Keratinocyte (primary cell): ENCODE measurements at regions not wholly inside any gene's neighbourhood (a gene's known extent, or its start where the extent isn't known, plus 50 kb on each side); places are given as distances from the start of the nearest gene placed in this dataset.

Source experiments
- DNase-seq: peaks from one replicate; pipeline ENCODE4 v3.0.0-alpha.2; 2011; ENCODE audit warnings: low read depth, missing footprints, low spot score
- FAIRE-seq: peaks from 2 replicates; lab custom pipeline; 2011; peaks lifted over from hg19 to GRCh38; lab: Jason Lieb, UNC
- H2AFZ ChIP-seq: 2 replicates; pipeline ENCODE4 v1.6.0; 2012; ENCODE audit warnings: low read length, control low read depth, inconsistent platforms; ENCODE audit not compliant: control insufficient read depth
- H3K27ac ChIP-seq: 2 replicates; pipeline ENCODE4 v1.5.1; 2011; ENCODE audit warnings: low read length; ENCODE audit not compliant: control insufficient read depth, insufficient read depth
- H3K27me3 ChIP-seq: 3 replicates; pipeline ENCODE4 v1.6.0; 2011; ENCODE audit warnings: low read length; ENCODE audit not compliant: control insufficient read depth, insufficient read depth; ENCODE audit errors: extremely low read depth
- H3K36me3 ChIP-seq, 2 experiments: 2 replicates in 1 of 2; 3 replicates in 1 of 2; pipeline ENCODE4 v1.5.1; 2011; ENCODE audit warnings: low read length in 2 of 2, mild to moderate bottlenecking in 1 of 2; ENCODE audit not compliant: control insufficient read depth in 2 of 2, insufficient read depth in 2 of 2; ENCODE audit errors: extremely low read depth in 1 of 2
- H3K4me1 ChIP-seq: 3 replicates; pipeline ENCODE4 v1.5.1; 2011; ENCODE audit warnings: low read length; ENCODE audit not compliant: control insufficient read depth, insufficient read depth; ENCODE audit errors: extremely low read depth
- H3K4me2 ChIP-seq: 3 replicates; pipeline ENCODE4 v1.6.0; 2011; ENCODE audit warnings: low read depth, low read length; ENCODE audit not compliant: control insufficient read depth, insufficient read depth; ENCODE audit errors: extremely low read depth
- H3K4me3 ChIP-seq, 3 experiments: fragments of 200-600 bp in 1 of 3; sonication (generic) in 1 of 3; 2 replicates in 2 of 3; 3 replicates in 1 of 3; pipeline ENCODE4 v1.5.1; 2011 to 2016; ENCODE audit warnings: low read length in 3 of 3, mild to moderate bottlenecking in 3 of 3, control low read depth in 2 of 3, inconsistent platforms in 1 of 3, low read depth in 1 of 3, mixed read lengths in 1 of 3, mixed run types in 1 of 3, moderate library complexity in 1 of 3; ENCODE audit not compliant: control insufficient read depth in 2 of 3, insufficient read depth in 2 of 3; ENCODE audit errors: extremely low read depth in 1 of 3
- H3K79me2 ChIP-seq: 2 replicates; pipeline ENCODE4 v1.6.0; 2012; ENCODE audit warnings: low read length; ENCODE audit not compliant: control insufficient read depth, insufficient read depth
- H3K9ac ChIP-seq: 3 replicates; pipeline ENCODE4 v1.6.0; 2011; ENCODE audit warnings: low read length; ENCODE audit not compliant: control insufficient read depth, insufficient read depth; ENCODE audit errors: extremely low read depth
- H3K9me1 ChIP-seq: 3 replicates; pipeline ENCODE4 v1.6.0; 2011; ENCODE audit warnings: low read length; ENCODE audit not compliant: control insufficient read depth, insufficient read depth; ENCODE audit errors: extremely low read depth
- H3K9me3 ChIP-seq: 2 replicates; pipeline ENCODE4 v1.5.1; 2012; ENCODE audit warnings: low read depth, low read length; ENCODE audit not compliant: control insufficient read depth
- H4K20me1 ChIP-seq: 3 replicates; pipeline ENCODE4 v1.6.0; 2011; ENCODE audit warnings: low read length; ENCODE audit not compliant: control insufficient read depth, insufficient read depth; ENCODE audit errors: extremely low read depth
- EZH2 ChIP-seq: IDR thresholded peaks from one replicate; pipeline ENCODE4 v1.6.1; 2012; ENCODE audit warnings: inconsistent platforms, mild to moderate bottlenecking, low read length, moderate library complexity
- dilution Hi-C: fragments of 300-500 bp; cut with MboI; formaldehyde crosslinking; loops from one replicate; pipeline ENCODE4 v1.7.0; 2020; ENCODE audit warnings: low sequenced_read_pairs; ENCODE audit not compliant: extremely low pct_ligation_motif_present
- TF ChIP-seq, protein P1 (sequence below), 3 experiments: IDR thresholded peaks in 1 of 3; conservative IDR thresholded peaks in 1 of 3; optimal IDR thresholded peaks in 1 of 3; 2 replicates in 2 of 3; 3 replicates in 1 of 3; pipeline versions ENCODE3 to v1.5.1; 2011; ENCODE audit warnings: low read length in 3 of 3, mild to moderate bottlenecking in 3 of 3, moderate library complexity in 2 of 3, control low read depth in 1 of 3, inconsistent platforms in 1 of 3; ENCODE audit not compliant: insufficient read depth in 2 of 3; ENCODE audit errors: extremely low read depth in 1 of 3

- TF ChIP-seq EZH2, result no peak
- TF ChIP-seq, protein P1, sequence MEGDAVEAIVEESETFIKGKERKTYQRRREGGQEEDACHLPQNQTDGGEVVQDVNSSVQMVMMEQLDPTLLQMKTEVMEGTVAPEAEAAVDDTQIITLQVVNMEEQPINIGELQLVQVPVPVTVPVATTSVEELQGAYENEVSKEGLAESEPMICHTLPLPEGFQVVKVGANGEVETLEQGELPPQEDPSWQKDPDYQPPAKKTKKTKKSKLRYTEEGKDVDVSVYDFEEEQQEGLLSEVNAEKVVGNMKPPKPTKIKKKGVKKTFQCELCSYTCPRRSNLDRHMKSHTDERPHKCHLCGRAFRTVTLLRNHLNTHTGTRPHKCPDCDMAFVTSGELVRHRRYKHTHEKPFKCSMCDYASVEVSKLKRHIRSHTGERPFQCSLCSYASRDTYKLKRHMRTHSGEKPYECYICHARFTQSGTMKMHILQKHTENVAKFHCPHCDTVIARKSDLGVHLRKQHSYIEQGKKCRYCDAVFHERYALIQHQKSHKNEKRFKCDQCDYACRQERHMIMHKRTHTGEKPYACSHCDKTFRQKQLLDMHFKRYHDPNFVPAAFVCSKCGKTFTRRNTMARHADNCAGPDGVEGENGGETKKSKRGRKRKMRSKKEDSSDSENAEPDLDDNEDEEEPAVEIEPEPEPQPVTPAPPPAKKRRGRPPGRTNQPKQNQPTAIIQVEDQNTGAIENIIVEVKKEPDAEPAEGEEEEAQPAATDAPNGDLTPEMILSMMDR (optimal IDR thresholded peaks at IDR 0.05 in 1 of 3, IDR thresholded peaks at IDR 0.05 in 1 of 3, conservative IDR thresholded peaks at IDR 0.05 in 1 of 3; ENCODE audit: extremely low read depth in 1 of 3, insufficient read depth in 2 of 3, low read length in 3 of 3), result no peak
- FAIRE-seq (no peak), DNase-seq (no peak)
- Histone ChIP-seq H2AFZ (no peak overlapping the region), H3K4me1 (no peaks in the 10 kb centered on the region), H3K4me3 (no peak overlapping the region), H3K9ac (no peak overlapping the region), H3K79me2 (no peaks in the 10 kb centered on the region), H3K4me2 (no peak overlapping the region), H3K36me3 (no peaks in the 10 kb centered on the region), H3K27ac (no peak overlapping the region), H3K27me3 (peaks cover 6% of the 10 kb centered on the region), H3K9me3 (no peaks in the 10 kb centered on the region), H3K9me1 (no peaks in the 10 kb centered on the region), H4K20me1 (no peaks in the 10 kb centered on the region)
- dilution Hi-C loops, result no loop called here
These were observed 581.3 kb downstream of the SOX6 start for GRCh38 chr11:15775015-15775541.

GRCh38 chr11:15775797-15776196, 580.5 kb downstream of the SOX6 start:
- H3K36me3 ChIP-seq, result no peaks in the 10 kb centered on the region
- TF ChIP-seq EZH2, result no peak
- TF ChIP-seq, protein P1 (optimal IDR thresholded peaks at IDR 0.05 in 1 of 3, IDR thresholded peaks at IDR 0.05 in 1 of 3, conservative IDR thresholded peaks at IDR 0.05 in 1 of 3; ENCODE audit: extremely low read depth in 1 of 3, insufficient read depth in 2 of 3, low read length in 3 of 3), result no peak
- no peaks in the 10 kb centered on the region for H3K79me2 ChIP-seq
- H3K9me1 ChIP-seq, result no peaks in the 10 kb centered on the region
- H3K27me3 ChIP-seq, result peaks cover 6% of the 10 kb centered on the region
- H3K4me3 ChIP-seq, result no peak overlapping the region
- H3K4me2 ChIP-seq, result no peak overlapping the region
- no peak overlapping the region for H2AFZ ChIP-seq
- no peak overlapping the region for H3K9ac ChIP-seq
- no peak for FAIRE-seq
- dilution Hi-C loops, result no loop called here
- no peaks in the 10 kb centered on the region for H3K4me1 ChIP-seq
- no peaks in the 10 kb centered on the region for H3K9me3 ChIP-seq
- no peak overlapping the region for H3K27ac ChIP-seq
- no peak for DNase-seq
- no peaks in the 10 kb centered on the region for H4K20me1 ChIP-seq
